ENCODE measurements at regions not wholly inside any gene's neighbourhood (a gene's known extent, or its start where the extent isn't known, plus 50 kb on each side); places are given as distances from the start of the nearest gene placed in this dataset.

- WGBS (ENCODE audit: insufficient coverage, insufficient read length): no CpG with 5 or more reads among the region's 6 CpGs
- no peaks in the 10 kb centered on the region for H3K9me3 ChIP-seq (ENCODE audit: control insufficient read depth, insufficient read depth, low read length)
- H3K27me3 ChIP-seq (ENCODE audit: control insufficient read depth, insufficient read depth, low read length): no peaks in the 10 kb centered on the region
- H3K4me1 ChIP-seq (ENCODE audit: control insufficient read depth, insufficient read depth, low read length): no peaks in the 10 kb centered on the region
- H3K4me3 ChIP-seq (ENCODE audit: low read length): no peak overlapping the region
- no peak overlapping the region for H3K27ac ChIP-seq (ENCODE audit: low read length)
- H3K36me3 ChIP-seq (ENCODE audit: control insufficient read depth, insufficient read depth, low read length): no peaks in the 10 kb centered on the region; the same call in 1 of the 2 replicates
- DNase-seq (ENCODE audit: low read depth, low spot score): no peak
Measured at GRCh38 chr17:74088285-74088933, 115.1 kb upstream of the RPL38 start.

GRCh38 chr17:74088934-74089329, 114.5 kb upstream of the RPL38 start:
- Histone ChIP-seq H3K27ac (ENCODE audit: low read length) (no peak overlapping the region), H3K4me1 (ENCODE audit: control insufficient read depth, insufficient read depth, low read length) (no peaks in the 10 kb centered on the region), H3K27me3 (ENCODE audit: control insufficient read depth, insufficient read depth, low read length) (no peaks in the 10 kb centered on the region), H3K4me3 (ENCODE audit: low read length) (no peak overlapping the region), H3K36me3 (ENCODE audit: control insufficient read depth, insufficient read depth, low read length) (no peaks in the 10 kb centered on the region; the same call in 1 of the 2 replicates), H3K9me3 (ENCODE audit: control insufficient read depth, insufficient read depth, low read length) (no peaks in the 10 kb centered on the region)
- no peak for DNase-seq (ENCODE audit: low read depth, low spot score)
- no CpG with 5 or more reads among the region's 5 CpGs for WGBS (ENCODE audit: insufficient coverage, insufficient read length)

- no peak for DNase-seq (ENCODE audit: low read depth, low spot score)
- Histone ChIP-seq H3K9me3 (ENCODE audit: control insufficient read depth, insufficient read depth, low read length) (no peaks in the 10 kb centered on the region), H3K36me3 (ENCODE audit: control insufficient read depth, insufficient read depth, low read length) (no peaks in the 10 kb centered on the region; the same call in 1 of the 2 replicates), H3K27ac (ENCODE audit: low read length) (no peak overlapping the region), H3K4me3 (ENCODE audit: low read length) (no peak overlapping the region), H3K27me3 (ENCODE audit: control insufficient read depth, insufficient read depth, low read length) (no peaks in the 10 kb centered on the region), H3K4me1 (ENCODE audit: control insufficient read depth, insufficient read depth, low read length) (no peaks in the 10 kb centered on the region)
- whole genome bisulfite sequencing (ENCODE audit: insufficient coverage, insufficient read length): no CpG with 5 or more reads among the region's 3 CpGs
Measured at GRCh38 chr17:74089380-74089779, 114.1 kb upstream of the RPL38 start.

- H3K4me1 ChIP-seq (ENCODE audit: control insufficient read depth, insufficient read depth, low read length): no peaks in the 10 kb centered on the region
- no peak overlapping the region for H3K4me3 ChIP-seq (ENCODE audit: low read length)
- peak; percentile 77 for DNase-seq (ENCODE audit: low read depth, low spot score)
- no peaks in the 10 kb centered on the region for H3K9me3 ChIP-seq (ENCODE audit: control insufficient read depth, insufficient read depth, low read length)
- no peaks in the 10 kb centered on the region for H3K27me3 ChIP-seq (ENCODE audit: control insufficient read depth, insufficient read depth, low read length)
- no peaks in the 10 kb centered on the region; the same call in 1 of the 2 replicates for H3K36me3 ChIP-seq (ENCODE audit: control insufficient read depth, insufficient read depth, low read length)
- no CpG with 5 or more reads among the region's 4 CpGs for WGBS (ENCODE audit: insufficient coverage, insufficient read length)
- no peak overlapping the region for H3K27ac ChIP-seq (ENCODE audit: low read length)
Measured at GRCh38 chr17:74089869-74090464, 113.5 kb upstream of the RPL38 start.

GRCh38 chr17:74094651-74095050, 108.8 kb upstream of the RPL38 start:
- H3K27ac ChIP-seq (ENCODE audit: low read length): no peak overlapping the region
- no peaks in the 10 kb centered on the region for H3K4me1 ChIP-seq (ENCODE audit: control insufficient read depth, insufficient read depth, low read length)
- H3K27me3 ChIP-seq (ENCODE audit: control insufficient read depth, insufficient read depth, low read length): no peaks in the 10 kb centered on the region
- no peak for DNase-seq (ENCODE audit: low read depth, low spot score)
- H3K9me3 ChIP-seq (ENCODE audit: control insufficient read depth, insufficient read depth, low read length): no peaks in the 10 kb centered on the region
- H3K36me3 ChIP-seq (ENCODE audit: control insufficient read depth, insufficient read depth, low read length): no peaks in the 10 kb centered on the region
- H3K4me3 ChIP-seq (ENCODE audit: low read length): no peak overlapping the region

GRCh38 chr17:74096456-74096855, 107.0 kb upstream of the RPL38 start:
- Histone ChIP-seq H3K4me3 (ENCODE audit: low read length) (no peak overlapping the region), H3K4me1 (ENCODE audit: control insufficient read depth, insufficient read depth, low read length) (no peaks in the 10 kb centered on the region), H3K9me3 (ENCODE audit: control insufficient read depth, insufficient read depth, low read length) (no peaks in the 10 kb centered on the region), H3K27me3 (ENCODE audit: control insufficient read depth, insufficient read depth, low read length) (no peaks in the 10 kb centered on the region), H3K27ac (ENCODE audit: low read length) (no peak overlapping the region), H3K36me3 (ENCODE audit: control insufficient read depth, insufficient read depth, low read length) (no peaks in the 10 kb centered on the region)
- WGBS (ENCODE audit: insufficient coverage, insufficient read length): no CpG with 5 or more reads among the region's 5 CpGs
- no peak for DNase-seq (ENCODE audit: low read depth, low spot score)

- WGBS (ENCODE audit: insufficient coverage, insufficient read length): no CpG with 5 or more reads among the region's 14 CpGs
- H3K4me1 ChIP-seq (ENCODE audit: control insufficient read depth, insufficient read depth, low read length): no peaks in the 10 kb centered on the region
- H3K9me3 ChIP-seq (ENCODE audit: control insufficient read depth, insufficient read depth, low read length): no peaks in the 10 kb centered on the region
- no peaks in the 10 kb centered on the region for H3K27me3 ChIP-seq (ENCODE audit: control insufficient read depth, insufficient read depth, low read length)
- no peak overlapping the region for H3K27ac ChIP-seq (ENCODE audit: low read length)
- no peak overlapping the region for H3K4me3 ChIP-seq (ENCODE audit: low read length)
- H3K36me3 ChIP-seq (ENCODE audit: control insufficient read depth, insufficient read depth, low read length): no peaks in the 10 kb centered on the region
- no peak for DNase-seq (ENCODE audit: low read depth, low spot score)
Measured at GRCh38 chr17:74097450-74098135, 105.9 kb upstream of the RPL38 start.

GRCh38 chr17:74098136-74099024, 105.1 kb upstream of the RPL38 start:
- no peaks in the 10 kb centered on the region for H3K36me3 ChIP-seq (ENCODE audit: control insufficient read depth, insufficient read depth, low read length)
- no peaks in the 10 kb centered on the region for H3K27me3 ChIP-seq (ENCODE audit: control insufficient read depth, insufficient read depth, low read length)
- H3K9me3 ChIP-seq (ENCODE audit: control insufficient read depth, insufficient read depth, low read length): no peaks in the 10 kb centered on the region
- H3K27ac ChIP-seq (ENCODE audit: low read length): no peak overlapping the region
- no peaks in the 10 kb centered on the region for H3K4me1 ChIP-seq (ENCODE audit: control insufficient read depth, insufficient read depth, low read length)
- no peak for DNase-seq (ENCODE audit: low read depth, low spot score)
- 100% methylated on average over 2 of the region's 15 CpGs for WGBS (ENCODE audit: insufficient coverage, insufficient read length)
- H3K4me3 ChIP-seq (ENCODE audit: low read length): no peak overlapping the region

- no CpG with 5 or more reads among the region's 16 CpGs for WGBS (ENCODE audit: insufficient coverage, insufficient read length)
- no peaks in the 10 kb centered on the region for H3K27me3 ChIP-seq (ENCODE audit: control insufficient read depth, insufficient read depth, low read length)
Measured at GRCh38 chr17:74099442-74100340, 103.8 kb upstream of the RPL38 start.

More at GRCh38 chr17:74099442-74100340, 103.8 kb upstream of the RPL38 start:
- H3K4me1 ChIP-seq (ENCODE audit: control insufficient read depth, insufficient read depth, low read length): no peaks in the 10 kb centered on the region
- DNase-seq (ENCODE audit: low read depth, low spot score): no peak
- H3K4me3 ChIP-seq (ENCODE audit: low read length): no peak overlapping the region
- H3K27ac ChIP-seq (ENCODE audit: low read length): no peak overlapping the region
- no peaks in the 10 kb centered on the region for H3K9me3 ChIP-seq (ENCODE audit: control insufficient read depth, insufficient read depth, low read length)
- H3K36me3 ChIP-seq (ENCODE audit: control insufficient read depth, insufficient read depth, low read length): no peaks in the 10 kb centered on the region

Measured in iPS DF 6.9 (cell line).